Activated CD4-positive, alpha-beta T cell treated with anti-CD3 and anti-CD28 coated beads, Interleukin-2, amount 50 U/mL, for 4 hours (primary cell): ENCODE measurements at regions not wholly inside any gene's neighbourhood (a gene's known extent, or its start where the extent isn't known, plus 50 kb on each side); places are given as distances from the start of the nearest gene placed in this dataset.
"Not testable (repeated sequence)": the region's sequence is repeated elsewhere in the genome, so short reads cannot be mapped to it uniquely, and the experiment has no call there.

ENCODE experiments used
- DNase-seq, 2 experiments: peaks; one replicate each; pipeline ENCODE4 v3.0.0-alpha.2; 2020

DNA sequence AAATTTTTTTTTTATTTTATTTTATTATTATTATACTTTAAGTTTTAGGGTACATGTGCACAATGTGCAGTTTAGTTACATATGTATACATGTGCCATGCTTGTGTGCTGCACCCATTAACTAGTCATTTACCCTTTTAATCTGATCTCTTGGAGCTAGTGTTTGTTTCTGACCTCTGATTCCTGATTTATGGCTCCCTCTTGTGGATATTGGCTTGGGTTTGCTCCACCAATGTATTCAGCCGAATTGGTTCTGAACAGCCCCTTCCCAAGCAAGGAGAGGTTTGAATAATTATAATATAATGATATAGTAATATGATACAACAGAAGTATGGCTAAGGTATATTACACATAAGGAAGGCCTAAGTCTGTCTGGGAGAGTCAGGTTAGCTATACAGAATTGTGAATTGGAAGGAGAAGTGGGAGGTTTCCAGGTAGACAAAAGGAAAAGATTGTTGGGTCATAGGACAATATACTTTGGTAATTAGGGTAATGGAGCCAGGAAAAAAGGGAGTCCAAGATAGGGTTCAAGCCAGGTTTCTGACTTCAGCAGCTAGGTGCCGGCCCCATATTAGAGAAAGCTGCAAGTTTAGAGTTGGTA, 53.1 kb upstream of the HMCN1 start:
- DNase-seq, result no peak

DNA sequence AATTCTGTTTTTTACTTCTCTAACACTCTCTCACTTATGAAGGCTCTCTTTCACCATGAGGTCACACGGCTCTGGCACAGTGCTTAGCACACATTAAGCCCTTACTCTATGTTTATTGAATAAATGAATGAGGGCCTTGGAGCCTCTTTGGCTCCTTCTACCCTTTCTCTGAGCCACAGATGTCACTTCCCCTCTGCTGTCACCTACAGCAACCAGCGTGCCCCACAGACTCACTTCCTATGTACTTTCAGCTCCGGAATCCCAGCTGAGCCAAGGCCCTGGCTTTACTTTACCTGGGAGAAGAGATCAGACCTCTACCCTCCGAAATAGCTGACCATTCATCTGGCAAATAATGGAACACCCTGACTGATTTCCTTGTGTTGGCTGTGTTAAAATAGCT, 53.7 kb upstream of the HMCN1 start:
- DNase-seq, result no peak

DNA sequence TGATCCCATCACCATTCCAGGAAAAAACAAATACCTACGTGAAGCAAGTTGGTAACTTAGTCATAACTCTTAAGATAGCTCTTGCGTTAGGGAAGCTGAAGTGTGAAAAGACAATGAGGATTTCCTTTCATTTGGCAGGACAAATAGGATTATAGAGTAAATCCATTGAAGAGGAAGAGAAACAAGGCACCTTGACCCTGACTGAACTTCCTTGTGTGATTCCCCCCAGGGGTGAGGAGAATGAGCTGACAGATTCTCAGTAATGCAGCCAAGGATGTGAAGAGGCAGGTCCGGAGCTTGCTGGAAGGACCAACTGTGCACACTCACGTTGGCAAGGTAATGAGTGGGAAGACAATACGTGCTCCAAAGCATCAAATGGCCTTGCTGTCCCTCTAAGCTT, 55.0 kb upstream of the HMCN1 start:
- no peak for DNase-seq

DNA sequence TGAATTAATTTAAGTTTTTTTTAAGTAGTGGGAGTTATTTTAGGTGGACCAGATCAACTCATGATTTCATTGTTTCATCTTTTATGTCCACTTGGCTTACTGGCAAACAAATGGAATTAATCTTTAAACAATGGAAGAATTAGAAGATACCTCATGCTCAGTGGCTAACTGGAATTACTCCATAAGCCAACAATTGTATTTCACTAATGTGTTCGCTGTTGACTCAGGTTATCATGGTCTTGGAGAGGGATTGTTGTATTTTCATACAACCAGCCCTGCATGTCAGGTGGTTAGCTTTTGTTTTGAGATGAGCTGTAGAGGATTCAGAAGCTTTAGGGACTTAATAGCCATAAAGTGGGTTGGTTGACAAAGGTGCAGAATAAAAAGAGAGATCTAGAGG, 57.2 kb upstream of the HMCN1 start:
- DNase-seq, result no peak

GRCh38 chr1:185674201-185674600, 60.0 kb upstream of the HMCN1 start:
- no peak for DNase-seq

GRCh38 chr1:185672719-185673360, 61.4 kb upstream of the HMCN1 start:
- DNase-seq, result no peak

DNA sequence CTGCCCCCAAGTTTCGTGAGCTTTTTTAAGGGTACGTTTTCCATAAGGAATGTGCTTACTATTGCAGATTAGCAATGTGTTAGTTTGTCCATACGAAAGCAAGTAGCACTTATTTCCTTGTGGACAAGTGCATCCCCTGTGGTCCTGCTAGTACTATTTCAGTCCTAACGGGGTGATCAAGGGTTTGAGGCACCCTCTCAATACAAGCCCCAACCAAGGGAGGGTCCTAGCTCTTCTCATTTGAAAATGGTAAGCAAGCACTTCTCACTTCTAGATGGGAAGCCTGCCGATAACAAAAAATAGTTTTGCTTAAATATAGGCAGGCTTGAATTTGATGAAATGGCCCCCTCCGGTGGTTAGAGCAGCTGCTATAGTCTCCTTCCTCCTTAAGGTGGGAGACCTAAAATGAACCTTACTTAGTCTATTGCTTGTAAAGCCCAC, 64.0 kb upstream of the HMCN1 start:
- DNase-seq, result peak; percentile 37 to 51

- no peak for DNase-seq
These were observed 66.2 kb upstream of the HMCN1 start for GRCh38 chr1:185668013-185668412.

- no peak for DNase-seq
These were observed 67.6 kb upstream of the HMCN1 start for GRCh38 chr1:185666582-185666981.

DNA sequence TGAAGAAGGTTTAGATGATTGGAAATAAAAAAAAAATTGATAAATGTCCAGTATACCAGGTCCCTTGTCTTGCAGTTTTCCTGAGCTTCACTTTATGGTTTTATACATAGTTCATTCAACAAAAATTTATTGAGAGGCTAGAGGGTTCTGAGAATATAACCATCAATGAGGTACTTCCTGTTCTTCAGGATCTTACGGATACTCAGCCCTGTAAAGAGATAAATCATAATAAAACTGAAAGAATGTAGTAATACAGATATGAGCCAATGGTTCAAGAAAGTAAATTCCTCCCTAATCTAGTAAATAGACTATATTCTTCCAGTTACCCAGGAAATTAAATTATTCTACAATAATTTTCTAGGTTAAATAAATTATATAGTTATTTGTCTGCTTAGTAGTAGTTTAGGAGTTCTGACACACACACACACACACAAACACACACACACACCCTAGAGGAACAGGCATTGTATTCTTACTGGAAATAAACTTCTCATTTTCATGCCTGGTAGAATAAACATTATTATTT, 70.4 kb upstream of the HMCN1 start:
- no peak for DNase-seq

DNA sequence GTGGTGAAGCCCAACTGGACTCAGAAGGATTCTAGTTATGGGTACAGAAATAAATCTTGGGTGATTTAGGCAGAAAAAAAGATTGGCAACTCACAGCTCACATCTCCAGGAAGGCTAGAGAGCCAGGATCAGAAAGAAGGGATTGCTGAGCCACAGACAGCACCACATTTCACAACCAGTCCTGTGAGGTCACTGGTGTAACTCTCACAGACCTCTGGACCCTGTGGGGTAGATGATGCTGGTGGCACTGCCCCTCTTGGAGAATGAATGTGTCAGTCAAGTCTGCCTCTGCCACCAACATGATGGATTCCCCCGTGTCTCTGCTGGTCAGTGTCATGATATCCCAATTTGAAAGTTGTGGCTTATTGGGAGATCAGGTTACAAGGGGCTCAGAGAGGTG, 70.9 kb upstream of the HMCN1 start:
- DNase-seq, result no peak

DNA sequence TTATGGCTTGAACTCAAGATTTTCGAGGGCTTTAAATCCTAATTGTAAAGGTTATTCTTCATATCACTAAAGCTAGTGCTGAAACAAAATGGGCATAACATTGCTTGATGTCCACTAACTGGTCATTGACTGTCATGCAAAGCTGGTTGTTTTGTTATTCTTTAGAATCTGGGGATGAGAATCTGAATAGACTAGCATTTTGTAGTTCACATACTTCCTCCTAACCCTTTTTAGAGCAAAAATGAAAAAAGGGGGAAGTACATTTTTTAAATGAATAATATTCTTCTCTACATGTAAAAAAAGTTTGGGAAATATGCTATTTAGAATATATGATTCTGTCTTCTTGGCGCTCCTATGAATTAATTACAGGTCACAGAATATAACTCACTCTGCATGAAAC, 72.2 kb upstream of the HMCN1 start:
- no peak for DNase-seq

- no peak for DNase-seq
These were observed 77.5 kb upstream of the HMCN1 start for GRCh38 chr1:185656663-185657062.

DNA sequence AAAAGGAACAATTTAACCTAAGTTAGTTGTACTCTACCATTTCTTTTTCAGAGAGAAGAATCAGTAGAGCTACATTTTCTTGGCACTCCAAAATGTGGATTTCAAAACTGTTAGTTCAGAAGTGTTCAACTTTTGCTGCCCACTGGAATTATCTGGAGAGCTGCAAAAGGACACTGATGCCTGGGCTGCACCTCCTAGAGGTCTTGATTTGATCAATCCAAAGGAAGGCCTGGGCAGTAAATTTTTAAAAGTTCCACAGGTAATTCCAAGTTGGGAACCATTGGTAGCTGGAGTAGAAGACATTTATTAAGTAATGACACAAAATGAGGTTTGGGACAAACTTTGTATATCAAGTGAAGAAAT, 79.3 kb upstream of the HMCN1 start:
- DNase-seq, result no peak

DNA sequence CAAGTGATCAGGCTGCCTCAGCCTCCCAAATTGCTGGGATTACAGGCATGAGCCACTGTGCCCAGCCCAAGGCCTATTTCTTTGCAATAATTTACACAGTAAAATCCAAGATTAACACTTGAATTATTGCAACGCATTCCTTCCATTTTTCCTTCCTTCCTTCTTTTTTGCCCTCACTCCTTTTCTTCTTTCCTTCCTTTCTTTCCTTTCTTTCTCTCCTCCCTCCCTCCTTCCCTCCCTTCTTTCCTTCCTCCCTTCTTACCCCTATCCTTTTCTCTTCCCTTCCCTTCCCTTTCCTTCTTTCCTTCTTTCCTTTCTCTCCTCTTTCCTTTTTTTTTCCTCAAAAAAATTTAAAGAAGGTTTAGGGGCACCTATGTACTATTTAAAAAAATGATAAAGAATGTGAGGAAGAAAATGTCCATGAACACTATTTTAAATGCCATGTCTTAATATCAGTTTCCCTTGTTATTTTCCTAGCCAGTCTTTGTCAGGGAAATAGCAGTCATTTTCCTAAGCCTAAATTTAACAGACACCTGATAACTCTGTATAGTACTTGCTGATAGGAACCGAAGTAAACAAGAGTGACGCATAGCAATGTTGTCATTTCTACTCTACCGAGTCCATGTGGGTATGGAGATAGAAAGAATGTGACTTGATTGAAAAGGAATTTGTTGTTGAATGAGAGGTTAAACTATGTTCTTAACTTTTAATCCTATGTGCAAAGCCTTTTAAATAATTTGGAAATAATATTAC, 79.8 kb upstream of the HMCN1 start:
- no peak for DNase-seq

- no peak for DNase-seq
These were observed 80.6 kb upstream of the HMCN1 start for GRCh38 chr1:185653615-185654014.

DNA sequence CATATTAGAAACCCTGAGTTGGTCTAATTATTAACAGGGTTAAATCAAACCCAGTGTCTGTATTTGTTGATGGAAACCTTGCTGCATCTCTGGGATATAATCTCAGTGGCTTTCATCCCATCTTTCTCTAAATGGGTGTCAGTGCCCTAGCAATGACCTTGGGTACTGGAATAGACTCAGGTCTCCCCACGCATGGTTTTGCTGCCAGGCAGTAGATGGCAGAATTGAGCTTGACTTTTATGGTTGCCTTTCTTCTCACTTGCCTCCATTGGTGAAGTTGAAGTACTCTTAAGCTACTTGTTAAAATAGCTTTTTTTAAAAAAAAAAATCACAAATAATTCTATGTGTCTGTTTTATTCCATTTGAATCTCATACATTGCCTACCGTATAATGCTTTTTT, 81.8 kb upstream of the HMCN1 start:
- no peak for DNase-seq

- no peak for DNase-seq
These were observed 83.5 kb upstream of the HMCN1 start for GRCh38 chr1:185650602-185651230.

DNA sequence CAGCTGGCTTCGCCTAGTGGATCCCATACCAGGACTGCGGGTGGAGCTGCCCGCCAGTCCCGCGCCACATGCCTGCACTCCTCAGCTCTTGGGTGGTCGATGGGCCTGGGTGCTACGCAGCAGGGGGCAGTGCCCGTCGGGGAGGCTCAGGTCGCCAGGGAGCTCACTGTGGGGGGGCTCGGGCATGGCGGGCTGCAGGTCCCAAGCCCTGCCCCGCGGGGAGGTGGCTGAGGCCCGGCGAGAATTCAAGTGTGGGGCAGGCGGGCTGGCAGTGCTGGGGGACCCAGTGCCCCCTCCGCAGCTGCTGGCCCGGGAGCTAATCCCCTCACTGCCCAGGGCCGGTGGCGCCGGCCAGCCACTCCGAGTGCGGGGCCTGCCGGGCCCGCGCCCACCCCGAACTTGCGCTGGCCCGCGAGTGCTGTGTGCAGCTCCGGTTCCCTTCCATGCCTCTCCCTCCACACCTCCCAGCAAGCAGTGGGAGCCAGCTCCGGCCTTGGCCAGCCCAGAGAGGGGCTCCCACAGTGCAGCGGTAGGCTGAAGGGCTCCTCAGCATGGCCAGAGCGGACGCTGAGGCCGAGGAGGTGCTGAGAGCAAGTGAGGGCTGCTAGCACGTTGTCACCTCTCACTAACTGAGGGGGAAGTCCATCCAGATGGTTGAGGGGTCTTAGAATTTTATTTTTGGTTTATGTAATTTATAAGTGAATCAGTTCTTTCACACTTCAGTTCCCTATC, 85.2 kb upstream of the HMCN1 start:
- DNase-seq, result no peak

- DNase-seq, result not testable (repeated sequence)
These were observed 86.5 kb upstream of the HMCN1 start for GRCh38 chr1:185647597-185648267.

GRCh38 chr1:185646202-185646683, 87.9 kb upstream of the HMCN1 start:
- DNase-seq, result no peak

GRCh38 chr1:185645686-185646085, 88.5 kb upstream of the HMCN1 start:
- no peak for DNase-seq
